GM18909 (cell line): ENCODE measurements at regions not wholly inside any gene's neighbourhood (a gene's known extent, or its start where the extent isn't known, plus 50 kb on each side); places are given as distances from the start of the nearest gene placed in this dataset.
"Not testable (repeated sequence)": the region's sequence is repeated elsewhere in the genome, so short reads cannot be mapped to it uniquely, and the experiment has no call there.

Experiments
- ATAC-seq: cut with Tn5 transposase; IDR thresholded peaks from one replicate; pipeline ENCODE4 v1.9.1; 2021; ENCODE audit warnings: mild to moderate bottlenecking; ENCODE audit not compliant: unreplicated experiment, poor library complexity

GRCh38 chr6:78199044-78199443 lies 546.2 kb downstream of the MEI4 start:
- ATAC-seq: no peak

- ATAC-seq: no peak
These were observed 569.4 kb downstream of the MEI4 start for GRCh38 chr6:78222226-78222625.

GRCh38 chr6:78231002-78231401 lies 578.2 kb downstream of the MEI4 start:
- ATAC-seq: no peak

GRCh38 chr6:78243519-78243918 lies 590.7 kb downstream of the MEI4 start:
- no peak for ATAC-seq

GRCh38 chr6:78251931-78252330 lies 599.1 kb downstream of the MEI4 start:
- no peak for ATAC-seq

- ATAC-seq: peak; percentile 50
These were observed 600.8 kb downstream of the MEI4 start for GRCh38 chr6:78253618-78254017.

- no peak for ATAC-seq
These were observed 607.1 kb downstream of the MEI4 start for GRCh38 chr6:78259935-78260334.

- not testable (repeated sequence) for ATAC-seq
These were observed 606.9 kb upstream of the IRAK1BP1 start for GRCh38 chr6:78260427-78260826.

- ATAC-seq: no peak
These were observed 598.5 kb upstream of the IRAK1BP1 start for GRCh38 chr6:78268591-78269452.

GRCh38 chr6:78300885-78301284 lies 566.5 kb upstream of the IRAK1BP1 start:
- ATAC-seq: no peak

GRCh38 chr6:78302411-78302810 lies 564.9 kb upstream of the IRAK1BP1 start:
- no peak for ATAC-seq

GRCh38 chr6:78308025-78308424 lies 559.3 kb upstream of the IRAK1BP1 start:
- ATAC-seq: no peak

- ATAC-seq: no peak
These were observed 545.1 kb upstream of the IRAK1BP1 start for GRCh38 chr6:78322068-78322845.

GRCh38 chr6:78324213-78324612 lies 543.1 kb upstream of the IRAK1BP1 start:
- no peak for ATAC-seq

GRCh38 chr6:78340755-78341154 lies 526.6 kb upstream of the IRAK1BP1 start:
- no peak for ATAC-seq

GRCh38 chr6:78345882-78346281 lies 521.5 kb upstream of the IRAK1BP1 start:
- ATAC-seq: no peak

GRCh38 chr6:78347191-78347916 lies 520.0 kb upstream of the IRAK1BP1 start:
- no peak for ATAC-seq

- ATAC-seq: no peak
These were observed 514.3 kb upstream of the IRAK1BP1 start for GRCh38 chr6:78353040-78353439.

GRCh38 chr6:78363688-78364087 lies 503.7 kb upstream of the IRAK1BP1 start:
- ATAC-seq: no peak

GRCh38 chr6:78365473-78365872 lies 501.9 kb upstream of the IRAK1BP1 start:
- no peak for ATAC-seq

GRCh38 chr6:78377056-78377455 lies 490.3 kb upstream of the IRAK1BP1 start:
- no peak for ATAC-seq
